IPS DF 4.7 (cell line): ENCODE measurements at regions not wholly inside any gene's neighbourhood (a gene's known extent, or its start where the extent isn't known, plus 50 kb on each side); places are given as distances from the start of the nearest gene placed in this dataset.

Experiments
- DNase-seq: peaks from one replicate; pipeline ENCODE4 v3.0.0-alpha.2; 2013; ENCODE audit warnings: low spot score; ENCODE audit errors: extremely low read depth

DNA sequence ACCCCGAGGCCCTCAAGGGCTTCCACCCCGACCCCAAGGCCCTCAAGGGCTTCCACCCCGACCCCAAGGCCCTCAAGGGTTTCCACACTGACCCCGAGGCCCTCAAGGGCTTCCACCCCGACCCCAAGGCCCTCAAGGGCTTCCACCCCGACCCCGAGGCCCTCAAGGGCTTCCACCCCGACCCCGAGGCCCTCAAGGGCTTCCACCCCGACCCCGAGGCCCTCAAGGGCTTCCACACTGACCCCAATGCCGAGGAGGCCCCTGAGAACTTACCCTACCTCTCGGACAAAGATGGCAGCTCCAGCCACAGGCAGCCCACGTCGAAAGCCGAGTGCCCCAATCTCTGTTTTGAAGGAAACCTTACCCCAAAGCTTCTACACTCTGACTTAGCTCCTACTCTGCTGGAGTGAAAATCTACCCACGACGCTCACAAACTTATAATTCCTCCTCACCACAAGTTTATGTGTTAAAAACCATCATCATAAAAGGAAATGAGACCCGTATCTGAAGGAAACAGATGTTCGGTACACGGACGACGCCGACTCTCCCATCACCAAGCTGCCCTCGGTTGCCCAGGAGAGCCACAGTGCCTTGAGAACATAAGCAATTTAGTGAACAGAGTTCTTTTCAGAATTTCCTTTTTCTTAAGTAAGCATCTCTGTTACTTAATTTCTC lies 61.2 kb upstream of the RPH3AL start:
- DNase-seq, result no peak

- DNase-seq, result no peak
These were observed 60.4 kb upstream of the RPH3AL start for GRCh38 chr17:413016-413350.

- no peak for DNase-seq
These were observed 59.8 kb upstream of the RPH3AL start for GRCh38 chr17:412211-413015.

DNA sequence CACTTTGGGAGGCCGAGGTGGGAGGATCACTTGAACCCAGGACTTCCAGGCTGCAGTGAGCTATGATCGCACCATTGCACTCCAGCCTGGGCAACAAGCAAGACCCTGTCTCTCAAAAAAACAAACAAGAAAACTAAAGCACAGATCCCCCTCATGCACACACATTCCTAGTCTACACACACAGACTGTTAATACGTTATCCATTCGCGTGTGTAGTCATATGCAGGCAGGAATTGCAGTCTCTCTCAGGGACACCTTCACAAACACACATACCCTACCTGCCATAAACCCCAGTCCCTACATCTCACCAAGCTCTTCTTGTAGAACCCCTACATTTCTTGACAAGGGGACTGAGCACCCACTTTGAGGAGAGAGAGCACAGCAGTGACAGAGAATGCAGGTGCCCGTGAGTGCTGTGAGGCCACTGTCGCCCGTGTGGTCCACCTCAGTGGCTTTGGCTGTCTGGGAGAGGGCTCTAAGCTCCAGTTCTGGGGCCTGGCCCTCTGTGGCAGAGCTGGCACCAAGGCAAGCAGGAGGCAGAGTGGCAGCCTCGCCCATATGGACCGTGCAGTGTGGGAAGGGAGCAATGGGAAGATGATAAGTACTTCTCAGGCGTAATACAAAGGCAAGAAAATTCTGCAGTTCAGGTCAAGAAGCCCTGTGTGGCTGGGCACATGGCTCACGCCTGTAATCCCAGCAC lies 59.0 kb upstream of the RPH3AL start:
- no peak for DNase-seq

GRCh38 chr17:410543-411401 lies 58.2 kb upstream of the RPH3AL start:
- no peak for DNase-seq

DNA sequence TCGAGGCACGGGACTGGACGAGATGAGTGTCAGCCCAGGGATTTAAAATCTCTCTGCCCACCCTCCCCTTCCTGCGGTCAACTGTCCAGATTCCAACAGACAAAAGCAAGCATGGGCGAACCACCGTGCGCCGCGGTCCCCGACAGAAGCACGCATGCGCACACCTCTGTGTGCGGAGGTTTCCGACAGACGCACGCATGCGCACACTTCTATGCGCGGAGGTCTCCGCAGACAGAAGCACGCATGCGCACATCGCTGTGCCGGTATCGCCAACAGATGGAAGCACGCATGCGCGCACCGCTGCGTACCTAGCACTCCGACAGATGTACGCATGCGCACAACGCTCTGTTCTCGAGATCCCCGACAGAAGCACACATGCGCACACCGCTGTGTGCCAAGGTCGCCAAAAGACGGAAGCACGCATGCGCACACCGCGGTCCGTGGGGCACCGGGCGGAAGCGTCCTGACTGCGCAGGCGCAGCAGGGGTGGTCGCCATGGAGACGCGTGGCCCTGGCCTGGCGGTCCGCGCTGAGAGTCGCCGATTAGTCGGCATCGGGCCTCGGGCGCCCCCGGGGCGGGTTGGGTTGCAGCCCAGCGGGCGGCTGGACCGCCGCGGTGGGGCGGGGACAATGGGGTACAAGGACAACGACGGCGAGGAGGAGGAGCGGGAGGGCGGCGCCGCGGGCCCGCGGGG lies 57.4 kb upstream of the RPH3AL start:
- DNase-seq, result peak; percentile 100

DNA sequence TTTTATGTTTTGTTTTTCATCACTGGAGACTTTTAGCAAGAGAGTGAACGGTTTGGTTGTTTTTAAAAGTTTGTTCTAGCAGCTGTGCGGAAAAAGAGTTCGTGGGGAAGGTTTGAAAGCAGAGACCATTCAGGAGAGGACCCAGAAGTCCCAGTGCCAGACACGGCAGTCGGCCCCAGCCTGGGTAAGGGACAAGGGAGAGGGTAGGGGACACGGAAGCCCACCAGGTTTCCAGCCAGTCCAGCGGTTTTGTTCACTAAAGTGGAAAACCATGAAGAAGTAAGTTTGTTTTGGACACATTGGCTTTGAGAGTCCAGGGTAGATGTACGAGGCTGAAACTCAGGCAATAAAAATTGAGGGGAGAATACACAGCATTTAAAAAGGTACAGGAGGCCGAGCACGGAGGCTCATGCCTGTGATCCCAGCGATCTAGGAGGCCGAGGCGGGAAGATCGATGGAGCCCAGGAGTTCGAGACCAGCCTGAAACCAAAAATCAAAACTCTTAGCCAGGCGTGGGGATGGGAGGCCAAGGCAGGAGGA lies 56.8 kb upstream of the RPH3AL start:
- DNase-seq, result no peak

- no peak for DNase-seq
These were observed 52.1 kb upstream of the RPH3AL start for GRCh38 chr17:404703-405102.
